RWPE2 (cell line): ENCODE measurements at regions not wholly inside any gene's neighbourhood (a gene's known extent, or its start where the extent isn't known, plus 50 kb on each side); places are given as distances from the start of the nearest gene placed in this dataset.

ENCODE experiments used
- ATAC-seq: fragments of 200-7000 bp; cut with Tn5 transposase; 3 replicates; pipeline ENCODE4 v1.9.1; 2021; ENCODE audit warnings: low read depth
- DNase-seq: peaks from one replicate; pipeline ENCODE4 v3.0.0-alpha.2; 2020; ENCODE audit warnings: low spot score
- H3K27ac ChIP-seq: fragments of 450-650 bp; 2 replicates; pipeline ENCODE4 v1.5.1; 2017; ENCODE audit warnings: mild to moderate bottlenecking; ENCODE audit not compliant: poor library complexity, severe bottlenecking
- H3K27me3 ChIP-seq: fragments of 250-450 bp; sonication (Bioruptor Pico); 2 replicates; pipeline ENCODE4 v1.5.1; 2021; ENCODE audit warnings: mild to moderate bottlenecking, moderate library complexity; ENCODE audit not compliant: insufficient read depth, poor library complexity, severe bottlenecking
- H3K36me3 ChIP-seq: fragments of 250-450 bp; sonication (Bioruptor Pico); 2 replicates; pipeline ENCODE4 v1.5.1; 2020; ENCODE audit warnings: low read depth, mild to moderate bottlenecking, moderate library complexity
- H3K4me1 ChIP-seq: fragments of 250-450 bp; sonication (Bioruptor Pico); 2 replicates; pipeline ENCODE4 v1.5.1; 2021; ENCODE audit warnings: mild to moderate bottlenecking, moderate library complexity; ENCODE audit not compliant: insufficient read depth, poor library complexity, severe bottlenecking
- H3K4me3 ChIP-seq: fragments of 250-450 bp; sonication (Bioruptor Pico); 2 replicates; pipeline ENCODE4 v1.5.1; 2021; ENCODE audit warnings: mild to moderate bottlenecking, moderate library complexity; ENCODE audit not compliant: severe bottlenecking
- H3K9me3 ChIP-seq: fragments of 250-450 bp; sonication (Bioruptor Pico); 2 replicates; pipeline ENCODE4 v1.5.1; 2021; ENCODE audit warnings: mild to moderate bottlenecking, moderate library complexity; ENCODE audit not compliant: severe bottlenecking
- CTCF ChIP-seq: fragments of 450-650 bp; IDR thresholded peaks from one replicate; pipeline ENCODE4 v1.5.1; 2017; ENCODE audit warnings: mild to moderate bottlenecking, moderate library complexity; ENCODE audit not compliant: poor library complexity, severe bottlenecking

GRCh38 chr10:121285406-121286196 is 312.6 kb downstream of the FGFR2 start:
- TF ChIP-seq CTCF = no peak
- H3K27ac ChIP-seq = no peak overlapping the region
- H3K4me3 ChIP-seq = no peak overlapping the region
- ATAC-seq (no peak), DNase-seq (no peak)
- H3K27me3 ChIP-seq = no peaks in the 10 kb centered on the region
- H3K9me3 ChIP-seq = no peaks in the 10 kb centered on the region
- peaks cover 3% of the 10 kb centered on the region for H3K4me1 ChIP-seq
- H3K36me3 ChIP-seq = no peaks in the 10 kb centered on the region

- peak; percentile 89 for ATAC-seq
Observed at GRCh38 chr10:121288011-121288410, 310.2 kb downstream of the FGFR2 start.

GRCh38 chr10:121288864-121289661 is 309.2 kb downstream of the FGFR2 start:
- DNase-seq (no peak), ATAC-seq (no peak)
- H3K36me3 ChIP-seq = no peaks in the 10 kb centered on the region
- no peaks in the 10 kb centered on the region for H3K9me3 ChIP-seq
- no peak for TF ChIP-seq CTCF
- H3K4me3 ChIP-seq = no peak overlapping the region
- no peak overlapping the region for H3K27ac ChIP-seq
- H3K4me1 ChIP-seq = peaks cover 3% of the 10 kb centered on the region
- H3K27me3 ChIP-seq = no peaks in the 10 kb centered on the region

More at GRCh38 chr10:121288011-121288410, 310.2 kb downstream of the FGFR2 start:
- no peak overlapping the region for H3K27ac ChIP-seq
- no peak overlapping the region for H3K4me3 ChIP-seq
- no peaks in the 10 kb centered on the region for H3K9me3 ChIP-seq
- no peaks in the 10 kb centered on the region for H3K27me3 ChIP-seq
- H3K36me3 ChIP-seq = no peaks in the 10 kb centered on the region
- peaks cover 3% of the 10 kb centered on the region for H3K4me1 ChIP-seq
- no peak for TF ChIP-seq CTCF
- no peak for DNase-seq

- Histone ChIP-seq H3K36me3 (no peaks in the 10 kb centered on the region), H3K27me3 (no peaks in the 10 kb centered on the region), H3K4me1 (peaks cover 3% of the 10 kb centered on the region), H3K27ac (no peak overlapping the region), H3K4me3 (no peak overlapping the region), H3K9me3 (no peaks in the 10 kb centered on the region)
- ATAC-seq = no peak
- TF ChIP-seq CTCF = no peak
- no peak for DNase-seq
Observed at GRCh38 chr10:121289800-121290199, 308.4 kb downstream of the FGFR2 start.

GRCh38 chr10:121290674-121291073 is 307.6 kb downstream of the FGFR2 start:
- Histone ChIP-seq H3K27me3 (no peaks in the 10 kb centered on the region), H3K4me1 (peaks cover 3% of the 10 kb centered on the region), H3K36me3 (no peaks in the 10 kb centered on the region), H3K9me3 (no peaks in the 10 kb centered on the region), H3K4me3 (no peak overlapping the region), H3K27ac (no peak overlapping the region)
- ATAC-seq = no peak
- TF ChIP-seq CTCF = no peak
- DNase-seq = no peak
